MM.1S (cell line): ENCODE measurements at regions not wholly inside any gene's neighbourhood (a gene's known extent, or its start where the extent isn't known, plus 50 kb on each side); places are given as distances from the start of the nearest gene placed in this dataset.

Experiments used
- DNase-seq: peaks from one replicate; pipeline ENCODE4 v3.0.0-alpha.2; 2015
- H2AFZ ChIP-seq: fragments of 300-600 bp; sonication (generic); 2 replicates; pipeline ENCODE4 v1.6.0; 2016; ENCODE audit warnings: antibody characterized with exemption, low read length
- H3F3A ChIP-seq: fragments of 300-600 bp; sonication (generic); 2 replicates; pipeline ENCODE4 v1.6.1; 2016; ENCODE audit warnings: mild to moderate bottlenecking, antibody characterized with exemption, low read length, moderate library complexity, mixed read lengths; ENCODE audit not compliant: insufficient read depth
- H3K27ac ChIP-seq: fragments of 300-600 bp; sonication (generic); 2 replicates; pipeline ENCODE4 v1.5.1; 2016; ENCODE audit warnings: mild to moderate bottlenecking, low read length
- H3K27me3 ChIP-seq: fragments of 300-600 bp; sonication (generic); replicated peaks from 2 replicates; pipeline ENCODE4 v1.6.0; 2016; ENCODE audit warnings: low read length; ENCODE audit not compliant: insufficient read depth
- H3K36me3 ChIP-seq: fragments of 300-600 bp; sonication (generic); replicated peaks from 2 replicates; pipeline ENCODE4 v1.6.1; 2016; ENCODE audit warnings: mild to moderate bottlenecking, low read length, mixed read lengths; ENCODE audit not compliant: insufficient read depth
- H3K4me1 ChIP-seq: fragments of 300-600 bp; sonication (generic); 2 replicates; pipeline ENCODE4 v1.6.1; 2016; ENCODE audit warnings: low read length, mixed read lengths
- H3K4me2 ChIP-seq: fragments of 300-600 bp; sonication (generic); 2 replicates; pipeline ENCODE4 v1.6.0; 2016; ENCODE audit warnings: low read depth, low read length
- H3K4me3 ChIP-seq: fragments of 300-600 bp; sonication (generic); 2 replicates; pipeline ENCODE4 v1.5.1; 2016; ENCODE audit warnings: low read length, mixed read lengths
- H3K79me2 ChIP-seq: fragments of 300-600 bp; sonication (generic); 2 replicates; pipeline ENCODE4 v1.6.1; 2016; ENCODE audit warnings: mixed run types, low read length, mixed read lengths
- H3K9ac ChIP-seq: fragments of 300-600 bp; sonication (generic); 2 replicates; pipeline ENCODE4 v1.6.1; 2016; ENCODE audit warnings: low read length, mixed read lengths
- H3K9me2 ChIP-seq: fragments of 300-600 bp; sonication (generic); replicated peaks from 2 replicates; pipeline ENCODE4 v1.6.1; 2016; ENCODE audit warnings: mild to moderate bottlenecking, low read length, mixed read lengths; ENCODE audit not compliant: insufficient read depth
- H3K9me3 ChIP-seq: fragments of 300-600 bp; sonication (generic); replicated peaks from 2 replicates; pipeline ENCODE4 v1.6.1; 2016; ENCODE audit warnings: mild to moderate bottlenecking, low read length, mixed read lengths; ENCODE audit not compliant: insufficient read depth
- H4K20me1 ChIP-seq: fragments of 300-600 bp; sonication (generic); 2 replicates; pipeline ENCODE4 v1.6.1; 2016; ENCODE audit warnings: mild to moderate bottlenecking, low read length, moderate library complexity, mixed read lengths; ENCODE audit not compliant: insufficient read depth
- CTCF ChIP-seq: fragments of 300-600 bp; sonication (generic); IDR thresholded peaks from 2 replicates; pipeline ENCODE4 v1.5.1; 2016; ENCODE audit warnings: antibody characterized with exemption, low read length, mixed read lengths
- EZH2 ChIP-seq: fragments of 300-600 bp; sonication (generic); optimal IDR thresholded peaks from 2 replicates; pipeline ENCODE3; 2017; ENCODE audit warnings: low read depth, mild to moderate bottlenecking, antibody characterized with exemption, low read length, mixed read lengths
- EZH2phosphoT487 ChIP-seq: fragments of 300-600 bp; sonication (generic); IDR thresholded peaks from 2 replicates; pipeline ENCODE4 v1.6.1; 2018; ENCODE audit warnings: antibody characterized with exemption, low read length

GRCh38 chr19:27735314-27735713 lies 1477.6 kb downstream of the UQCRFS1 start:
- DNase-seq: no peak
- H3K4me2 ChIP-seq: no peak overlapping the region; the same call in 1 of the 2 replicates
- H4K20me1 ChIP-seq: no peaks in the 10 kb centered on the region
- H3K79me2 ChIP-seq: no peaks in the 10 kb centered on the region
- H3K27ac ChIP-seq: no peak overlapping the region
- no peak overlapping the region for H3K4me3 ChIP-seq
- H3K4me1 ChIP-seq: peaks cover 42% of the 10 kb centered on the region
- no peak for TF ChIP-seq EZH2
- TF ChIP-seq CTCF: no peak
- TF ChIP-seq EZH2phosphoT487: no peak
- no peaks in the 10 kb centered on the region for H3K9me3 ChIP-seq
- no peaks in the 10 kb centered on the region for H3K9me2 ChIP-seq
- H3K9ac ChIP-seq: no peak overlapping the region
- peaks cover 9% of the 10 kb centered on the region; the same call in 1 of the 2 replicates for H3F3A ChIP-seq
- H2AFZ ChIP-seq: no peak overlapping the region
- H3K36me3 ChIP-seq: no peaks in the 10 kb centered on the region
- no peaks in the 10 kb centered on the region for H3K27me3 ChIP-seq

GRCh38 chr19:27734496-27735220 lies 1478.3 kb downstream of the UQCRFS1 start:
- no peak overlapping the region for H3K4me2 ChIP-seq
- peaks cover 9% of the 10 kb centered on the region; the same call in 1 of the 2 replicates for H3F3A ChIP-seq
- no peaks in the 10 kb centered on the region for H3K36me3 ChIP-seq
- no peak for TF ChIP-seq EZH2
- TF ChIP-seq CTCF: no peak
- no peak for TF ChIP-seq EZH2phosphoT487
- no peak overlapping the region for H3K27ac ChIP-seq
- no peaks in the 10 kb centered on the region for H3K9me3 ChIP-seq
- H3K4me1 ChIP-seq: peaks cover 42% of the 10 kb centered on the region
- no peak overlapping the region for H3K9ac ChIP-seq
- H3K79me2 ChIP-seq: no peaks in the 10 kb centered on the region
- H2AFZ ChIP-seq: no peak overlapping the region
- no peaks in the 10 kb centered on the region for H3K27me3 ChIP-seq
- H3K9me2 ChIP-seq: no peaks in the 10 kb centered on the region
- no peak overlapping the region for H3K4me3 ChIP-seq
- no peak for DNase-seq
- H4K20me1 ChIP-seq: no peaks in the 10 kb centered on the region

GRCh38 chr19:27733551-27734266 lies 1479.2 kb downstream of the UQCRFS1 start:
- Histone ChIP-seq H3F3A (peaks cover 9% of the 10 kb centered on the region; the same call in 1 of the 2 replicates), H3K4me3 (no peak overlapping the region), H2AFZ (no peak overlapping the region), H3K79me2 (no peaks in the 10 kb centered on the region), H3K36me3 (no peaks in the 10 kb centered on the region), H3K4me1 (peaks cover 34% of the 10 kb centered on the region), H3K9ac (no peak overlapping the region), H3K9me2 (no peaks in the 10 kb centered on the region), H3K4me2 (no peak overlapping the region), H3K9me3 (no peaks in the 10 kb centered on the region), H3K27ac (no peak overlapping the region), H4K20me1 (no peaks in the 10 kb centered on the region), H3K27me3 (no peaks in the 10 kb centered on the region)
- no peak for DNase-seq
- TF ChIP-seq CTCF: no peak
- no peak for TF ChIP-seq EZH2phosphoT487
- TF ChIP-seq EZH2: no peak
